Astrocyte (in vitro differentiated cells and primary cell): ENCODE measurements at regions not wholly inside any gene's neighbourhood (a gene's known extent, or its start where the extent isn't known, plus 50 kb on each side); places are given as distances from the start of the nearest gene placed in this dataset.

Experiments
- DNase-seq: peaks from one replicate; pipeline ENCODE4 v3.0.0-alpha.2; 2010; ENCODE audit warnings: low read depth
- FAIRE-seq: peaks from 2 replicates; lab custom pipeline; 2011; peaks lifted over from hg19 to GRCh38; lab: Jason Lieb, UNC
- H2AFZ ChIP-seq: 2 replicates; pipeline ENCODE4 v1.6.0; 2012; ENCODE audit warnings: low read depth, low read length, inconsistent platforms
- H3K27ac ChIP-seq: 2 replicates; pipeline ENCODE4 v1.5.1; 2011; ENCODE audit warnings: low read depth, low read length, inconsistent platforms
- H3K27me3 ChIP-seq: 2 replicates; pipeline ENCODE4 v1.6.0; 2011; ENCODE audit warnings: low read length, inconsistent platforms; ENCODE audit not compliant: insufficient read depth
- H3K36me3 ChIP-seq: 2 replicates; pipeline ENCODE4 v1.5.1; 2011; ENCODE audit warnings: low read length, inconsistent platforms; ENCODE audit not compliant: insufficient read depth
- H3K4me1 ChIP-seq: 2 replicates; pipeline ENCODE4 v1.5.1; 2011; ENCODE audit warnings: low read length, inconsistent platforms; ENCODE audit not compliant: insufficient read depth
- H3K4me2 ChIP-seq: 2 replicates; pipeline ENCODE4 v1.6.0; 2012; ENCODE audit warnings: low read length, inconsistent platforms
- H3K4me3 ChIP-seq: 2 replicates; pipeline ENCODE4 v1.5.1; 2011; ENCODE audit warnings: low read depth, mild to moderate bottlenecking, low read length, inconsistent platforms; ENCODE audit not compliant: insufficient read depth
- H3K79me2 ChIP-seq: 2 replicates; pipeline ENCODE4 v1.6.0; 2012; ENCODE audit warnings: mild to moderate bottlenecking, low read length, inconsistent platforms; ENCODE audit not compliant: insufficient read depth
- H3K9ac ChIP-seq: 2 replicates; pipeline ENCODE4 v1.6.0; 2012; ENCODE audit warnings: mild to moderate bottlenecking, low read length, inconsistent platforms
- H3K9me3 ChIP-seq: 2 replicates; pipeline ENCODE4 v1.5.1; 2012; ENCODE audit warnings: low read depth, mild to moderate bottlenecking, low read length, inconsistent platforms; ENCODE audit not compliant: insufficient read depth
- H4K20me1 ChIP-seq: 2 replicates; pipeline ENCODE4 v1.6.0; 2012; ENCODE audit warnings: low read length, inconsistent platforms; ENCODE audit not compliant: insufficient read depth
- H3K27ac Mint-ChIP-seq: one replicate; pipeline ENCODE4 v1.8.0; 2021; ENCODE audit warnings: mild to moderate bottlenecking, mixed read lengths; ENCODE audit not compliant: unreplicated experiment
- H3K27me3 Mint-ChIP-seq: one replicate; pipeline ENCODE4 v1.8.0; 2021; ENCODE audit warnings: low read depth, mixed read lengths; ENCODE audit not compliant: unreplicated experiment
- H3K36me3 Mint-ChIP-seq: one replicate; pipeline ENCODE4 v1.8.0; 2021; ENCODE audit warnings: low read depth, mixed read lengths; ENCODE audit not compliant: unreplicated experiment
- H3K4me1 Mint-ChIP-seq: one replicate; pipeline ENCODE4 v1.8.0; 2021; ENCODE audit warnings: low read depth, mixed read lengths; ENCODE audit not compliant: unreplicated experiment
- H3K4me3 Mint-ChIP-seq: one replicate; pipeline ENCODE4 v1.8.0; 2021; ENCODE audit warnings: mild to moderate bottlenecking, moderate library complexity, mixed read lengths; ENCODE audit not compliant: unreplicated experiment
- H3K9me3 Mint-ChIP-seq: one replicate; pipeline ENCODE4 v1.8.0; 2021; ENCODE audit warnings: mild to moderate bottlenecking, mixed read lengths; ENCODE audit not compliant: unreplicated experiment
- CTCF ChIP-seq: IDR thresholded peaks from 2 replicates; pipeline ENCODE4 v1.5.1; 2011; ENCODE audit warnings: low read depth, mild to moderate bottlenecking, inconsistent platforms, low read length, moderate library complexity; ENCODE audit not compliant: insufficient read depth
- EZH2 ChIP-seq: IDR thresholded peaks from 2 replicates; pipeline ENCODE4 v1.6.1; 2012; ENCODE audit warnings: mild to moderate bottlenecking, low read length, inconsistent platforms; ENCODE audit not compliant: insufficient read depth

DNA sequence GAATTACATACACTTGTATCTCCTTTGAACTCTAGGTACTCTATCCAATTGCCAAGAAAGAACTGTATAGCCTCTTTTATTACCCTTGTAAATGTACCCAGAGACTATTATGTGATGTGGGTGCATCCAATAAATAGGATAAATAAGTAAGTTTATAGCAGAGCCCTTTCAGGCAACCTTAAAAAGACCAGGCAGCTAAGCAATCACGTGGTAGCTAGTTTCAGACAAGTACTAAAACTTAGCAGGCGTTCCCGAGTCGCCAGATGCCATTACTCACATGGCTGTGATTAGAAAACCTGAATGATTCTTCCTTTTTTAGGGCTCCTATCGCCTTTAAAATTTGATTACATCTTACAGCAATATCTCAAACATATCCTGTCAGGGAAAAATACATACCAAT lies 1303.0 kb downstream of the EFNB2 start:
- H4K20me1 ChIP-seq: no peaks in the 10 kb centered on the region
- FAIRE-seq (no peak), DNase-seq (no peak)
- no peak overlapping the region for H3K27ac ChIP-seq
- H3K27me3 ChIP-seq: no peaks in the 10 kb centered on the region
- no peaks in the 10 kb centered on the region for H3K4me1 Mint-ChIP-seq
- no peaks in the 10 kb centered on the region for H3K79me2 ChIP-seq
- H3K27me3 Mint-ChIP-seq: no peaks in the 10 kb centered on the region
- no peak overlapping the region for H3K4me3 Mint-ChIP-seq
- no peaks in the 10 kb centered on the region for H3K36me3 ChIP-seq
- H3K9me3 Mint-ChIP-seq: no peaks in the 10 kb centered on the region
- no peak overlapping the region for H2AFZ ChIP-seq
- no peak overlapping the region for H3K4me2 ChIP-seq
- H3K9ac ChIP-seq: no peak overlapping the region
- no peaks in the 10 kb centered on the region for H3K9me3 ChIP-seq
- H3K4me1 ChIP-seq: no peaks in the 10 kb centered on the region
- H3K36me3 Mint-ChIP-seq: no peaks in the 10 kb centered on the region
- no peak for TF ChIP-seq EZH2
- no peak for TF ChIP-seq CTCF
- H3K27ac Mint-ChIP-seq: no peak overlapping the region
- no peak overlapping the region for H3K4me3 ChIP-seq

DNA sequence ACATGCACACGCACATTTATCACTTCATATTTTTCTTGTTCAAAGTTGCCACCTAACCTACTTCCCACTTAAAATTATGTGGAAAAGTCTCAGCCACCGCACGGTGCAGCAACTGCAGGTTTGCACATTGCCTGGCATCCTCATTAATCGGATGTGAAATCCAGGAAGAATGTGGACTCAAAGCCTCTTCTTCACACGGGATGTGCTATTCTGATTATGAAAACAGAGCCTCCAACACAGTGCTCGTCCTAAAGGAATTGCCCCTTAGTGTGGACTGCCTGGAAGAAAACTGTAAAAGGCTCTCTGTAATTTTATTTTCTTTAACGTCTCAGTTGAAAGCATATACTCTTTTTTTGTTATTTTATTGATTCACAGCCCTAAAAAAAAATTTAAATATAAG lies 1303.5 kb downstream of the EFNB2 start:
- Histone ChIP-seq H3K9me3 (no peaks in the 10 kb centered on the region), H2AFZ (no peak overlapping the region), H3K79me2 (no peaks in the 10 kb centered on the region), H3K36me3 (no peaks in the 10 kb centered on the region), H3K27me3 (no peaks in the 10 kb centered on the region), H3K27ac (no peak overlapping the region), H4K20me1 (no peaks in the 10 kb centered on the region), H3K9ac (no peak overlapping the region), H3K4me2 (no peak overlapping the region), H3K4me3 (no peak overlapping the region), H3K4me1 (no peaks in the 10 kb centered on the region)
- no peak overlapping the region for H3K27ac Mint-ChIP-seq
- FAIRE-seq (no peak), DNase-seq (no peak)
- H3K4me1 Mint-ChIP-seq: no peaks in the 10 kb centered on the region
- H3K9me3 Mint-ChIP-seq: no peaks in the 10 kb centered on the region
- H3K27me3 Mint-ChIP-seq: no peaks in the 10 kb centered on the region
- TF ChIP-seq EZH2: no peak
- no peak for TF ChIP-seq CTCF
- no peak overlapping the region for H3K4me3 Mint-ChIP-seq
- H3K36me3 Mint-ChIP-seq: no peaks in the 10 kb centered on the region

GRCh38 chr13:105231579-105231978 lies 1303.9 kb downstream of the EFNB2 start:
- Histone ChIP-seq H3K9me3 (no peaks in the 10 kb centered on the region), H3K4me1 (no peaks in the 10 kb centered on the region), H3K36me3 (no peaks in the 10 kb centered on the region), H3K27ac (no peak overlapping the region), H3K4me3 (no peak overlapping the region), H3K79me2 (no peaks in the 10 kb centered on the region), H3K4me2 (no peak overlapping the region), H3K9ac (no peak overlapping the region), H3K27me3 (no peaks in the 10 kb centered on the region), H4K20me1 (no peaks in the 10 kb centered on the region), H2AFZ (no peak overlapping the region)
- Mint-ChIP-seq H3K27me3 (no peaks in the 10 kb centered on the region), H3K27ac (no peak overlapping the region), H3K4me3 (no peak overlapping the region), H3K9me3 (no peaks in the 10 kb centered on the region), H3K4me1 (no peaks in the 10 kb centered on the region), H3K36me3 (no peaks in the 10 kb centered on the region)
- DNase-seq (no peak), FAIRE-seq (no peak)
- TF ChIP-seq CTCF (no peak), EZH2 (no peak)
